GM23248 (cell line): ENCODE measurements at regions not wholly inside any gene's neighbourhood (a gene's known extent, or its start where the extent isn't known, plus 50 kb on each side); places are given as distances from the start of the nearest gene placed in this dataset.

ENCODE experiments used
- EZH2 ChIP-seq: fragments of 200-600 bp; sonication (generic); IDR thresholded peaks from 2 replicates; pipeline ENCODE4 v1.6.1; 2018; ENCODE audit warnings: antibody characterized with exemption, mild to moderate bottlenecking; ENCODE audit not compliant: insufficient read depth, poor library complexity, severe bottlenecking
- EZH2phosphoT487 ChIP-seq: fragments of 200-600 bp; sonication (generic); IDR thresholded peaks from 2 replicates; pipeline ENCODE4 v1.6.1; 2018; ENCODE audit warnings: antibody characterized with exemption, moderate library complexity, mild to moderate bottlenecking, low read depth; ENCODE audit not compliant: insufficient read depth

DNA sequence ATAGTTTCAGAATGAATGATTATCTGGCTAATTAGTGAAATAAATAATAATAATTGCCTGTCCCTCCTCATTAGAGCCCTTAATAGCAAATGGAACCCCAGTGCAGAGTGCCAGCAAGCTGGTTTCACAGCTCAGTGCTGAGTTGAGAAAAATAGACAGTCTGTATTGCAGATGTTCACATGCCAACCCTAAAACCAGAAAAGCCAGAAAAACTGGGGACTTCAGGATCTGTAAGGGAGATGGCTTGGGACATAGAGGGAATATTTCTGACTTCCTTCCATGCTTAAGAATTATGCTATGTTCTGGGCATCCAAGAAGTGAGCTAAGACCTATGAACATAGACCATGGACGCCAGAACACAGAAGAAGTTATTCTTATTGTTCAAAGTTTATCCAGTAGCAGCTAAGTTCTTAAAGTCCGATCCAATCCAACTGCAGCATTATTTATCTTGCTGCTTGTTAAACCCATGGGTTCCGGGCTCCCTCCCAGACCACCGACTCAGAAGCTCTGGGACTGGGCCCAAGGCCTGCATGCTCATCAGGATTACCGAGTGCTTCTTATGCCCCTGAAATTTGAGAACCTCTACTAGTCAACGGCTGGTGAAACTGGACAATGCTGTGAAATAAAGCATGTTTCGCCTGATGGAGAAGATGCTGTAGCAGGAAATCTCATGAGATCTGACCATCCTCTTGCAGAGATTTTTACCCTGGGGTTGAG, 158.3 kb downstream of the FOXB1 start:
- TF ChIP-seq EZH2 (no peak), EZH2phosphoT487 (no peak)
